HTR-8/SVneo (cell line): ENCODE measurements at regions not wholly inside any gene's neighbourhood (a gene's known extent, or its start where the extent isn't known, plus 50 kb on each side); places are given as distances from the start of the nearest gene placed in this dataset.
A peak's percentile ranks its signal among the peaks of the same experiment; 100 is the strongest.

Experiments used
- DNase-seq: peaks from one replicate; pipeline ENCODE4 v3.0.0; 2011; ENCODE audit warnings: low spot score, mixed read lengths; ENCODE audit not compliant: insufficient read length
- FAIRE-seq: peaks from 2 replicates; lab custom pipeline; 2011; peaks lifted over from hg19 to GRCh38; lab: Jason Lieb, UNC

GRCh38 chr2:217026569-217026968 lies 166.7 kb upstream of the TNP1 start:
- DNase-seq, result no peak
- FAIRE-seq, result no peak

GRCh38 chr2:217026161-217026560 lies 166.3 kb upstream of the TNP1 start:
- no peak for DNase-seq
- no peak for FAIRE-seq

DNA sequence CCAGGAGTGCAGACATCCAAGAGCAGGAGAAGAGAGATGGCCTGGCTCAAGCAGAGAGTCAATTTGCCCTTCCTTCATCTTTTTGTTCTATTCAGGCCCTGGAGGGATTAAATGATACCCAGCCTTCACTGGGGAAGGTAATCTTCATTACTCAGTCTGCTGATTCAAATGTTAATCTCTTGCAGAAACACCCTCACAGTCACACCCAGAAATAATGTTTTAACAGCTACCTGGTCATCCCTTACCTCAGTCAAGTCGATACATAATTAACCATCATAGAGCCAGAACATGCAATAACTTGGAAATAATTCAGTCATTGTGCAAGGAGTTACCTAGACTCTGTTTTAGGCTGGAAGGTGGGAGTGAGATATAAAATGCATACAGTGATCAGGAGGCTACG lies 163.7 kb upstream of the TNP1 start:
- DNase-seq (no peak), FAIRE-seq (no peak)

DNA sequence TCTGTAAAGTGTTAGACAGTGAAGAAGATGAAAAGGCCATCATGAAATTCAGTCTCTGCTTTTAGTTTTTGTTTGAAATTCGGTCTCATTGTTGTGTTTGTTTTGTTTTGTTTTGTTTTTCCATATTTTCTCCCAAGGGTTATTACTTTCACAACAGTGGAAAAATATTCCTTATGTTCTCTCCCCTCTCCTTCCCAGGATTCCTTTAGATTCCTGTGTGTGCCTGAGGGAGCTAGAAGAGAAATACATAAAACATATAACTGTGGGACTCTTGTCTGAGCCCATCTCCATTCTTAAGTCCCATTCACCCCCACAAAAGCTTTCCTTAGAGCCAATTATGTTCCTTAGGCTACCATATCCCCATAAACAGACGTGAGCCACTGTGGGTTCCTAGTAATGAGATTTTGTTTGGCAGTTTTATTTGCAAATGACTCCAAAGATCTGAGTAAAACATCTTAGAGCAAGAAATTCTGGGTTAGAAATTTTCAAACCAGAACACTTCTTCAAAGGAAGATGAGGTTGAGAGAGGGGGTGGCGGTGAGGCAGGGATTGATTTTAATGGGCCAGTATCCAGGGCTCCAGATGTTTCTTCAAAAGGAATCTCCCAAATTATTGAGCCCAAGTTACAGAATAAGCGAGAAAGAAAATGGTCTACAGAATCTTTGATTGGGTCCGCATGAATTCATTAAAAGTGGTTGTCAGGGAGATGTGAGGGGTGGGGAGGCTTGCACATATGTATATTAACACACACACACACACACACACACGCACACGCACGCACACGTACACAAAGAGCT lies 157.8 kb upstream of the TNP1 start:
- no peak for FAIRE-seq

DNA sequence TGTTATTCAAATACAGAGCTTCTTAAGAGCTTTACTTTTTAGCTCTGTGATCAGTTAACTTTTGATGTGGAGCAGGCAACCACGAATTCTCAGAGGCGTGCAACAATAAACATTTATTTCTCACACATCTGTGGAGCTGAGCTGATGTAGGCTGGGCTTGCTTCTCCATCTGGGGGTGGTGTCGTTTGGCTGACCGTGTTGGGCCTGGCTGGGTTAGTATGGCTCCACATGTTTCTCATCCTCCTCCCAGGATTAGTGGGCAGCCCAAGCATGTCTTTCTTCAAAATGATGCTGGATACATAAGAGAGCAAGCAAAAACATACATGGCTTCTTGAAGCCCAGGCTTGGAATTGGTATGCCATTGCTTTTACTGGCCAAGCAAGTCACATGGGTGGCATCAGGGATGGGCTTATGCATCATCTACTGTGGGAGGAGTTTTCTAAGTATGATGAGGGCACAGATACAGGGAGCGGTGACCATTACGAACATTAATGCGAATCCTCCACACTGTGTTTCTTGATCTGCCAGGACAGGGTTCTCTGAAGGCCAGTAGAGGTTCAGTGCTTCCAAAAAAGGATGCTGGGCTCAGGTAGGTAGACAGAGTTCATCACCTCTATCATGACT lies 157.0 kb upstream of the TNP1 start:
- DNase-seq (no peak), FAIRE-seq (no peak)

More for the DNA sequence above, 157.8 kb upstream of the TNP1 start:
- DNase-seq, result no peak

DNA sequence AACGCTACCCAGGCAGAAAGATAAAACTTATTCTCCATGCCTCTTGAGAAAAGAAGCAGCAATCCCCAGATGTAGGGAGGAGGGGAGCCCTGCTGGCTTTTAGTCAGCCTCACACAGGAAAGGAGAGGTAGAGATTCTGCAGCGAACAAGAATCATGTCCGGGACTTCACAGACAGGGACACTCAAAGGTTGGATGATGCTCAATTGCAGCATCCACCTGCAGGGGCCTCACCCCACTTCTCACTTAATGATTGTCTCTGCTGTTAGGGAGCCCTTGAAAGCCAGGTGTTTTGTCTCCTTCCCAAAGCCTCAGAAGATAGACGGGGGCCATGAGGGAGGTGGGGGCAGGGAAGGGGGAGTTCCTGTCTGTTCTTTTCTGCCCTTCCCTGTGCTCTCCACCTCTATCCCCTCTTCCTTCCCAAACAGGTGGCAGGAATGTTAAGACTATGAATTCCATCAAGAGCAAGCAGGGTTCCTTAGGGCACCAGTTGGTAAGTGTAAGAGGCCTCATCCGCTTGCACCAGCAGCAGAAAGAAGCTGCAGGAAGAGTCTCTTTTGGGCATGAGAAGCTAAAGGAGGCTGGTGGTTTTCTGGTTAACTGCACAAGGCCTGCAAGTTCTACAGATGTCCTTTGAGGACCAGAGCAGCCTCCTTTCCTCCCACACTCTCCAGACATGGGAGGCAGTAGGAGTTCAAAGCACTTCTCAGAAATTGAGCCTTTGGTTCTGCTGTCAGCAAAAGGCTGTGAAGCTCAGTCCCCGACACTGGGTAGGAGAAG lies 154.7 kb upstream of the TNP1 start:
- DNase-seq (no peak), FAIRE-seq (no peak)

GRCh38 chr2:217013926-217014325 lies 154.1 kb upstream of the TNP1 start:
- no peak for FAIRE-seq
- no peak for DNase-seq

GRCh38 chr2:217011576-217011975 lies 151.7 kb upstream of the TNP1 start:
- FAIRE-seq (no peak), DNase-seq (no peak)

- no peak for FAIRE-seq
Measured at GRCh38 chr2:217010173-217010572, 150.3 kb upstream of the TNP1 start.

DNA sequence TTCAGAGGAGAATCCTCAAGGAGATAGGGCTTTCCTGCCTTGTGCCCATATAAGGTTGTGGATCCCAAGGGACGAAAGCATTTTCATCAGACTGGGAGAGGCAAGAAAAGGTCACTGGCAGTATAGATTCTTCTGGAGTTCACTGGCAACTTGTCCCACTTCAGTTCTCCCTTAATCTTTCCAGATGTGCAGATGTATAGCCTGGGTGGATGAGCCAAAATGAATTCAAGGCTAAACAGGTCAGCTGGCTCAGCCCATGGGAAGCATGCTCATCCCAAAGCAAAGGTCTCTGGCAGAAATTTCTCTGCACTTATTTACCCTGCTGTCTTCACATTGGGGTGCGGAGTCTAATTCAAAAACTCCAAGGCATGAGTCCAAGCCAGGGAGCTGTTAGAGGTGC lies 148.9 kb upstream of the TNP1 start:
- DNase-seq (no peak), FAIRE-seq (no peak)

More at GRCh38 chr2:217010173-217010572, 150.3 kb upstream of the TNP1 start:
- DNase-seq, result no peak

DNA sequence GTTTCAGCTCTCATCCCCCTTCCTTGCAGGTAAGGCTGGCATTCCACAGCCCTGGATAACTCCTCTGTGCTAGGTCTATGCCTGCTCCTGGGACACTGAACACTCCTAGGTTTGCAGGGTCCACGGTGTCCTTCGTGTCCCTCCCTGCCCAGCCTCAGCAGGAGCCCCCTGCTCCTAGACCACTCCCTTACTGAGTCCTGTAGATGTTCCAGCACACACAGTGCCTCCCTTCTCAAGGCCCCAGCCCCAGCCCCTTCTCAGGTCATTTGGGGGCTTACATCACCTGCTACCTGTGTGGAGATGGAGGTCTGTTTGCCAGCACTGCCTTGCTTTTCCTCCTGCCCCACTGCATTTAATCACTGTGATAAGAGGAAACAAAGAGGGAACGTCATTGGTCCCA lies 146.4 kb upstream of the TNP1 start:
- DNase-seq, result no peak
- FAIRE-seq, result no peak

DNA sequence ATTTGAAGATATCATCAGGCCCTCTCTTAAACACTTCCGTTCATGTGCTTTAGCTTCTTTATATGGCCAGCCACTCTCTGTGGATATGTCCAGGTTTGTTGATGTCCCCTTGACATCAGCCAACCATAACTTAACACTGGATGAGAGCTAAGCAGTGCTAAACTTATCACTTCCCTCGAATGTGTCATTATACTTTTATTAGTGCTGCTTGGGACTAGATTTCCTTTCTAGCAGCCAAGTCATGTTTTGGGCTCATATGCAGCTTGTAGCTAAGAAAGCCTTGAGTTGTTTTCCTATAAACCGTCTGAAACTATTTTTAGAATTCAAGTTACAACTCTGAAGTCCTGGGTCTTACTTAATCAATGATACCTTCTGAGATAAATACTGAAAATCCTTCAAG lies 144.8 kb upstream of the TNP1 start:
- FAIRE-seq (no peak), DNase-seq (no peak)

GRCh38 chr2:217001740-217002139 lies 141.9 kb upstream of the TNP1 start:
- no peak for FAIRE-seq
- DNase-seq, result no peak

GRCh38 chr2:217000406-217000805 lies 140.5 kb upstream of the TNP1 start:
- DNase-seq, result no peak
- FAIRE-seq, result no peak

- DNase-seq (no peak), FAIRE-seq (peak; percentile 4)
Measured at GRCh38 chr2:216996279-216996845, 136.5 kb upstream of the TNP1 start.

DNA sequence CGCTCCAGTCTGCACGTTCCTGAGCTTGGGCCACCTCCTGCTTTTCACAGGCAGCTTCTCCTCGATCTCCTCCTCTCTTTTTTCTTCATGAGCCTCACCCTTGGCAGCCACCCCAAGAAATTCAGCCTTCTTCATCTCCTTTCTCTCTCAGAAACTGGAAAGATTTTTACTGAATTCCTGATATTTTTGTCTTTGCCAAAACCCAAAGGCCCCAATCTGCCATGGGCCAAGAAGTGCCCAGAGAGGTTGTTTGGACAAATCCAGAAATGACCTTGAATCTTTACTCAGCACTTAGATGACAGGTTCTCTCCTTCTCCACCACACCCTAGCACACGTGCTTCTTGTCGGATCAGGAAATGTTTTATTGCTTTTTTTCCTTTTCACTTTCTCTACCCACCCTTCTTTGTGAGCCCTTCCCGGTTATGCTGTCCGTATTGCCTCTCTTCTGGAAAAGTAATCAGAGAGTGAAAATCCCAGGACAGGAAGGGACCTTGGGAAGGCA lies 134.5 kb upstream of the TNP1 start:
- DNase-seq (no peak), FAIRE-seq (no peak)

GRCh38 chr2:216992056-216992675 lies 132.3 kb upstream of the TNP1 start:
- FAIRE-seq (no peak), DNase-seq (no peak)

- DNase-seq (no peak), FAIRE-seq (no peak)
Measured at GRCh38 chr2:216991563-216991962, 131.7 kb upstream of the TNP1 start.

- FAIRE-seq (no peak), DNase-seq (peak; percentile 11)
Measured at GRCh38 chr2:216989340-216990129, 129.7 kb upstream of the TNP1 start.
